ENCODE measurements at regions not wholly inside any gene's neighbourhood (a gene's known extent, or its start where the extent isn't known, plus 50 kb on each side); places are given as distances from the start of the nearest gene placed in this dataset.

DNA sequence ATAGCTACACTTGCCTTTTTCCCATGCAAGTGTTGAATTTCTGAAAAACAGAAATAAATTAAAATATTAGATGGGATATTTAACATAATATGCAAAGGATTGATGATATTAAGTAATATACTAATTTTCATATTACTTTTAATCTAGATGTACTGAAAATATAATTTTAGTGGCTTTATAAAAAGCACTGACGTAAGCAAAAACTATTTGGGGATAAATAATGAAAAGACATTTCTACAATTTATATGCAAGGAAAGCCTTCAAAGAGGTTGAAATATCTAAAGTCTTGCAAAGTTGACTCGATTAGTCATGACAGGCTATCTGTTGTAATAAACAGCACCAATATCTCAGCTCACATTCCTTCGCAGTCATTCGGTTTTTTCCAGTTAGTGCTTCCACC is 94.9 kb upstream of the ABCB5 start:
- no peaks in the 10 kb centered on the region for H3K9me1 ChIP-seq (ENCODE audit: control insufficient read depth, insufficient read depth, low read length)
- no peak for ATAC-seq
- no peak overlapping the region for H3K27ac ChIP-seq (ENCODE audit: extremely low read depth, low read depth, low read length)
- H3K36me3 ChIP-seq (ENCODE audit: control insufficient read depth, insufficient read depth, low read length) = no peaks in the 10 kb centered on the region
- no peak overlapping the region for H2AFZ ChIP-seq (ENCODE audit: low read depth, low read length)
- POLR2A ChIA-PET = no interaction called here
- no peaks in the 10 kb centered on the region for H3K9me3 ChIP-seq (replicated peaks; ENCODE audit: control insufficient read depth, insufficient read depth, low read depth, low read length)
- TF ChIP-seq MAFK (IDR thresholded peaks at IDR 0.05; ENCODE audit: low read length) (peak; percentile 64), MAFF (IDR thresholded peaks at IDR 0.05; ENCODE audit: low read length) (peak; percentile 52; the same call in 1 of the 2 replicates), ZNF316 (IDR thresholded peaks at IDR 0.05) (peak; percentile 56; the same call in 1 of the 2 replicates), POLR2AphosphoS5 (IDR thresholded peaks at IDR 0.05; ENCODE audit: control insufficient read depth, insufficient read depth, low read depth, low read length) (no peak)
- H4K20me1 ChIP-seq (replicated peaks; ENCODE audit: control insufficient read depth, insufficient read depth, low read length) = no peaks in the 10 kb centered on the region
- intact Hi-C loops (cut with micrococcal nuclease) (no loop called here), in situ Hi-C loops (cut with MboI) (no loop called here)
- no peaks in the 10 kb centered on the region for H3K79me2 ChIP-seq (ENCODE audit: control insufficient read depth, insufficient read depth, low read length)
- no peaks in the 10 kb centered on the region for H3K4me1 ChIP-seq (replicated peaks in 1 of 2; ENCODE audit: control insufficient read depth in 2 of 2, insufficient read depth in 2 of 2, low read length in 2 of 2)
- H3K4me2 ChIP-seq (ENCODE audit: insufficient read depth, low read length) = no peak overlapping the region
- FAIRE-seq = no peak
- no TSS peak for BruUV-seq (replicated peaks)
- WGBS (ENCODE audit: insufficient coverage, low coverage, missing lambda C conversion rate) = 1% methylated on average over 4 of the region's 4 CpGs
- no peak overlapping the region for H3K4me3 ChIP-seq
- H3K27me3 ChIP-seq (ENCODE audit: control insufficient read depth in 2 of 2, insufficient read depth in 2 of 2, low read length in 2 of 2) = no peaks in the 10 kb centered on the region
- no peak for DNase-seq (ENCODE audit: extremely low read depth in 1 of 4, low spot score in 3 of 4)
- no peak overlapping the region for H3K9ac ChIP-seq (ENCODE audit: insufficient read depth in 1 of 2, low read depth in 2 of 2, low read length in 2 of 2)
- CTCF ChIA-PET (ENCODE audit: low intra/inter-chr PET ratio) = no interaction called here

DNA sequence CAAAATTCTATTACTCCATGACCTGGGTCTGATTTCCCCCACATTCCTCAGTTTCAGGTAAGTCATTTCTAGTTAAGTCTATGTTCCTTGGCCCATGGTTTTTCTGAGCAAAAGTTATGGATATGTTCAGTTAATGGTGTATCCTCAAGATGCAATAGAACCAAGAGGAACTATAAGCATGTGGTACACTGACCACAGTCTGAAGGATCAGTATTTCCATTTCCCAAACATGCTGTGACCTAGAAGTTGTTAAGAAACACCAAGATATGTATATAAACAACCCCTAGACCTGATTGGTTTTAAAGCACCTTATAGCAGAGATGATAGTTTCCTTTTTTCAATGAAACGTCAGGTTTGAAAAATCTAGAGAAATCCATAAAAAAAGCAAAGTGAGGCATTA is 94.2 kb upstream of the ABCB5 start:
- DNase-seq (ENCODE audit: extremely low read depth in 1 of 4, low spot score in 3 of 4) (no peak), FAIRE-seq (no peak), ATAC-seq (no peak)
- no peaks in the 10 kb centered on the region for H3K9me1 ChIP-seq (ENCODE audit: control insufficient read depth, insufficient read depth, low read length)
- BruUV-seq (replicated peaks) = no TSS peak
- no peaks in the 10 kb centered on the region for H4K20me1 ChIP-seq (replicated peaks; ENCODE audit: control insufficient read depth, insufficient read depth, low read length)
- H3K27me3 ChIP-seq (ENCODE audit: control insufficient read depth in 2 of 2, insufficient read depth in 2 of 2, low read length in 2 of 2) = no peaks in the 10 kb centered on the region
- no peak overlapping the region for H2AFZ ChIP-seq (ENCODE audit: low read depth, low read length)
- H3K4me1 ChIP-seq (replicated peaks in 1 of 2; ENCODE audit: control insufficient read depth in 2 of 2, insufficient read depth in 2 of 2, low read length in 2 of 2) = no peaks in the 10 kb centered on the region
- WGBS (ENCODE audit: insufficient coverage, low coverage, missing lambda C conversion rate) = 0% methylated on average over 1 of the region's 1 CpG
- H3K4me3 ChIP-seq = no peak overlapping the region
- no peak overlapping the region for H3K9ac ChIP-seq (ENCODE audit: insufficient read depth in 1 of 2, low read depth in 2 of 2, low read length in 2 of 2)
- H3K36me3 ChIP-seq (ENCODE audit: control insufficient read depth, insufficient read depth, low read length) = no peaks in the 10 kb centered on the region
- intact Hi-C loops (cut with micrococcal nuclease) = no loop called here
- in situ Hi-C loops (cut with MboI) = no loop called here
- no peak overlapping the region for H3K4me2 ChIP-seq (ENCODE audit: insufficient read depth, low read length)
- H3K27ac ChIP-seq (ENCODE audit: extremely low read depth, low read depth, low read length) = no peak overlapping the region
- ChIA-PET POLR2A (no interaction called here), CTCF (ENCODE audit: low intra/inter-chr PET ratio) (no interaction called here)
- H3K79me2 ChIP-seq (ENCODE audit: control insufficient read depth, insufficient read depth, low read length) = no peaks in the 10 kb centered on the region
- no peaks in the 10 kb centered on the region for H3K9me3 ChIP-seq (replicated peaks; ENCODE audit: control insufficient read depth, insufficient read depth, low read depth, low read length)
- no peak for TF ChIP-seq MEIS2 (IDR thresholded peaks at IDR 0.05; ENCODE audit: partially characterized antibody)
- no peak for TF ChIP-seq POLR2H (tag; IDR thresholded peaks at IDR 0.05; ENCODE audit: low read depth)
- TF ChIP-seq DDX20 (tag; IDR thresholded peaks at IDR 0.05; ENCODE audit: low read depth) = no peak
- TF ChIP-seq TAF15 (IDR thresholded peaks at IDR 0.05; ENCODE audit: low read depth, low read length) = no peak
- TF ChIP-seq ZNF3 (CRISPR knock-in tag; IDR thresholded peaks at IDR 0.05) = no peak
- TF ChIP-seq FOSL1 (tag; conservative IDR thresholded peaks at IDR 0.05) = no peak
- no peak for TF ChIP-seq ADNP (tag; IDR thresholded peaks at IDR 0.05)
- no peak for TF ChIP-seq RBM15 (IDR thresholded peaks at IDR 0.05; ENCODE audit: insufficient read depth, low read length)
- no peak for TF ChIP-seq ILF3 (IDR thresholded peaks at IDR 0.05; ENCODE audit: borderline replicate concordance)
- no peak for TF ChIP-seq ZC3H4 (CRISPR knock-in tag; IDR thresholded peaks at IDR 0.05; ENCODE audit: borderline replicate concordance)
- TF ChIP-seq, protein P1, sequence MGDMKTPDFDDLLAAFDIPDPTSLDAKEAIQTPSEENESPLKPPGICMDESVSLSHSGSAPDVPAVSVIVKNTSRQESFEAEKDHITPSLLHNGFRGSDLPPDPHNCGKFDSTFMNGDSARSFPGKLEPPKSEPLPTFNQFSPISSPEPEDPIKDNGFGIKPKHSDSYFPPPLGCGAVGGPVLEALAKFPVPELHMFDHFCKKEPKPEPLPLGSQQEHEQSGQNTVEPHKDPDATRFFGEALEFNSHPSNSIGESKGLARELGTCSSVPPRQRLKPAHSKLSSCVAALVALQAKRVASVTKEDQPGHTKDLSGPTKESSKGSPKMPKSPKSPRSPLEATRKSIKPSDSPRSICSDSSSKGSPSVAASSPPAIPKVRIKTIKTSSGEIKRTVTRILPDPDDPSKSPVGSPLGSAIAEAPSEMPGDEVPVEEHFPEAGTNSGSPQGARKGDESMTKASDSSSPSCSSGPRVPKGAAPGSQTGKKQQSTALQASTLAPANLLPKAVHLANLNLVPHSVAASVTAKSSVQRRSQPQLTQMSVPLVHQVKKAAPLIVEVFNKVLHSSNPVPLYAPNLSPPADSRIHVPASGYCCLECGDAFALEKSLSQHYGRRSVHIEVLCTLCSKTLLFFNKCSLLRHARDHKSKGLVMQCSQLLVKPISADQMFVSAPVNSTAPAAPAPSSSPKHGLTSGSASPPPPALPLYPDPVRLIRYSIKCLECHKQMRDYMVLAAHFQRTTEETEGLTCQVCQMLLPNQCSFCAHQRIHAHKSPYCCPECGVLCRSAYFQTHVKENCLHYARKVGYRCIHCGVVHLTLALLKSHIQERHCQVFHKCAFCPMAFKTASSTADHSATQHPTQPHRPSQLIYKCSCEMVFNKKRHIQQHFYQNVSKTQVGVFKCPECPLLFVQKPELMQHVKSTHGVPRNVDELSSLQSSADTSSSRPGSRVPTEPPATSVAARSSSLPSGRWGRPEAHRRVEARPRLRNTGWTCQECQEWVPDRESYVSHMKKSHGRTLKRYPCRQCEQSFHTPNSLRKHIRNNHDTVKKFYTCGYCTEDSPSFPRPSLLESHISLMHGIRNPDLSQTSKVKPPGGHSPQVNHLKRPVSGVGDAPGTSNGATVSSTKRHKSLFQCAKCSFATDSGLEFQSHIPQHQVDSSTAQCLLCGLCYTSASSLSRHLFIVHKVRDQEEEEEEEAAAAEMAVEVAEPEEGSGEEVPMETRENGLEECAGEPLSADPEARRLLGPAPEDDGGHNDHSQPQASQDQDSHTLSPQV (IDR thresholded peaks at IDR 0.05) = no peak
